GM23248 (cell line): ENCODE measurements at regions not wholly inside any gene's neighbourhood (a gene's known extent, or its start where the extent isn't known, plus 50 kb on each side); places are given as distances from the start of the nearest gene placed in this dataset.

Source experiments
- EZH2 ChIP-seq: fragments of 200-600 bp; sonication (generic); IDR thresholded peaks from 2 replicates; pipeline ENCODE4 v1.6.1; 2018; ENCODE audit warnings: antibody characterized with exemption, mild to moderate bottlenecking; ENCODE audit not compliant: insufficient read depth, poor library complexity, severe bottlenecking
- EZH2phosphoT487 ChIP-seq: fragments of 200-600 bp; sonication (generic); IDR thresholded peaks from 2 replicates; pipeline ENCODE4 v1.6.1; 2018; ENCODE audit warnings: antibody characterized with exemption, moderate library complexity, mild to moderate bottlenecking, low read depth; ENCODE audit not compliant: insufficient read depth

GRCh38 chr1:198084241-198084908, 72.4 kb upstream of the NEK7 start:
- TF ChIP-seq EZH2phosphoT487, result no peak
- TF ChIP-seq EZH2, result no peak
